Uterus (tissue), 2 donors: ENCODE measurements at regions not wholly inside any gene's neighbourhood (a gene's known extent, or its start where the extent isn't known, plus 50 kb on each side); places are given as distances from the start of the nearest gene placed in this dataset.

Source experiments
- CTCF ChIP-seq, 4 experiments: fragments of 200-600 bp in 2 of 4; fragments of 450-650 bp in 2 of 4; sonication (generic) in 2 of 4; IDR thresholded peaks; one replicate each; pipeline ENCODE4 v1.5.1; 2016 to 2019; ENCODE audit warnings: antibody characterized with exemption in 4 of 4, mild to moderate bottlenecking in 2 of 4, moderate library complexity in 1 of 4
- POLR2A ChIP-seq, 2 donors: fragments of 450-650 bp; IDR thresholded peaks; one replicate each; pipeline ENCODE4 v1.6.1; 2016; ENCODE audit warnings: antibody characterized with exemption in 2 of 2, mild to moderate bottlenecking in 1 of 2, moderate library complexity in 1 of 2

- TF ChIP-seq CTCF (IDR thresholded peaks at IDR 0.05) (no peak), POLR2A (IDR thresholded peaks at IDR 0.05) (no peak)
Observed at GRCh38 chr4:132670557-132670956, 478.5 kb upstream of the PCDH10 start.
